Activated T-cell treated with anti-CD3 and anti-CD28 coated beads, Interleukin-2, amount 50 U/mL, for 4 hours (primary cell): ENCODE measurements at regions not wholly inside any gene's neighbourhood (a gene's known extent, or its start where the extent isn't known, plus 50 kb on each side); places are given as distances from the start of the nearest gene placed in this dataset.

ENCODE experiments used
- ATAC-seq, 2 donors: fragments of 200-7000 bp; cut with Tn5 transposase; one replicate each; pipeline ENCODE4 v1.10.0; 2021
- DNase-seq: peaks from one replicate; pipeline ENCODE4 v3.0.0-alpha.2; 2020
- H3K27me3 Mint-ChIP-seq: one replicate; pipeline ENCODE4 v1.8.0; 2021; ENCODE audit warnings: low read depth, mixed read lengths
- H3K36me3 Mint-ChIP-seq: one replicate; pipeline ENCODE4 v1.8.0; 2022; ENCODE audit warnings: mixed read lengths; ENCODE audit not compliant: insufficient read depth
- H3K4me1 Mint-ChIP-seq: one replicate; pipeline ENCODE4 v1.8.0; 2021; ENCODE audit warnings: low read depth, mixed read lengths
- H3K4me3 Mint-ChIP-seq: one replicate; pipeline ENCODE4 v1.8.0; 2021; ENCODE audit warnings: mild to moderate bottlenecking, moderate library complexity, mixed read lengths
- H3K9me3 Mint-ChIP-seq: one replicate; pipeline ENCODE4 v1.8.0; 2021; ENCODE audit warnings: mixed read lengths

- no peaks in the 10 kb centered on the region for H3K9me3 Mint-ChIP-seq
- no peak overlapping the region for H3K4me3 Mint-ChIP-seq
Observed at GRCh38 chr1:213387380-213388015, 336.5 kb downstream of the RPS6KC1 start.

GRCh38 chr1:213388199-213388598 lies 337.2 kb downstream of the RPS6KC1 start:
- DNase-seq = no peak
- Mint-ChIP-seq H3K4me3 (no peak overlapping the region), H3K9me3 (no peaks in the 10 kb centered on the region)

More at GRCh38 chr1:213387380-213388015, 336.5 kb downstream of the RPS6KC1 start:
- Mint-ChIP-seq H3K4me1 (no peaks in the 10 kb centered on the region), H3K36me3 (no peaks in the 10 kb centered on the region), H3K27me3 (no peaks in the 10 kb centered on the region)
- no peak for ATAC-seq
- no peak for DNase-seq

GRCh38 chr1:213389061-213389581 lies 338.1 kb downstream of the RPS6KC1 start:
- Mint-ChIP-seq H3K4me3 (no peak overlapping the region), H3K4me1 (no peaks in the 10 kb centered on the region), H3K9me3 (no peaks in the 10 kb centered on the region), H3K36me3 (no peaks in the 10 kb centered on the region), H3K27me3 (no peaks in the 10 kb centered on the region)
- no peak for ATAC-seq
- no peak for DNase-seq

More at GRCh38 chr1:213388199-213388598, 337.2 kb downstream of the RPS6KC1 start:
- no peaks in the 10 kb centered on the region for H3K36me3 Mint-ChIP-seq
- H3K27me3 Mint-ChIP-seq = no peaks in the 10 kb centered on the region
- no peaks in the 10 kb centered on the region for H3K4me1 Mint-ChIP-seq
- ATAC-seq = no peak

- no peak overlapping the region for H3K4me3 Mint-ChIP-seq
- no peaks in the 10 kb centered on the region for H3K9me3 Mint-ChIP-seq
- no peak for ATAC-seq
Observed at GRCh38 chr1:213391445-213391844, 340.4 kb downstream of the RPS6KC1 start.

GRCh38 chr1:213393860-213394259 lies 342.8 kb downstream of the RPS6KC1 start:
- H3K27me3 Mint-ChIP-seq = no peaks in the 10 kb centered on the region
- H3K36me3 Mint-ChIP-seq = no peaks in the 10 kb centered on the region
- ATAC-seq (no peak), DNase-seq (no peak)
- H3K4me1 Mint-ChIP-seq = no peaks in the 10 kb centered on the region
- no peak overlapping the region for H3K4me3 Mint-ChIP-seq
- H3K9me3 Mint-ChIP-seq = no peaks in the 10 kb centered on the region

More at GRCh38 chr1:213391445-213391844, 340.4 kb downstream of the RPS6KC1 start:
- Mint-ChIP-seq H3K27me3 (no peaks in the 10 kb centered on the region), H3K4me1 (no peaks in the 10 kb centered on the region), H3K36me3 (no peaks in the 10 kb centered on the region)
- no peak for DNase-seq

GRCh38 chr1:213394837-213395236 lies 343.8 kb downstream of the RPS6KC1 start:
- Mint-ChIP-seq H3K4me3 (no peak overlapping the region), H3K27me3 (no peaks in the 10 kb centered on the region), H3K36me3 (no peaks in the 10 kb centered on the region), H3K9me3 (no peaks in the 10 kb centered on the region), H3K4me1 (no peaks in the 10 kb centered on the region)
- ATAC-seq (no peak), DNase-seq (no peak)

- ATAC-seq = no peak
- DNase-seq = no peak
- no peaks in the 10 kb centered on the region for H3K4me1 Mint-ChIP-seq
- no peaks in the 10 kb centered on the region for H3K9me3 Mint-ChIP-seq
- H3K36me3 Mint-ChIP-seq = no peaks in the 10 kb centered on the region
- H3K27me3 Mint-ChIP-seq = no peaks in the 10 kb centered on the region
- no peak overlapping the region for H3K4me3 Mint-ChIP-seq
Observed at GRCh38 chr1:213397638-213398037, 346.6 kb downstream of the RPS6KC1 start.

- H3K9me3 Mint-ChIP-seq = no peaks in the 10 kb centered on the region
- DNase-seq = no peak
- no peaks in the 10 kb centered on the region for H3K27me3 Mint-ChIP-seq
- no peak for ATAC-seq
- H3K36me3 Mint-ChIP-seq = no peaks in the 10 kb centered on the region
- no peak overlapping the region for H3K4me3 Mint-ChIP-seq
- no peaks in the 10 kb centered on the region for H3K4me1 Mint-ChIP-seq
Observed at GRCh38 chr1:213399695-213400094, 348.7 kb downstream of the RPS6KC1 start.

- H3K4me3 Mint-ChIP-seq = no peak overlapping the region
- no peaks in the 10 kb centered on the region for H3K4me1 Mint-ChIP-seq
- DNase-seq (no peak), ATAC-seq (no peak)
- no peaks in the 10 kb centered on the region for H3K9me3 Mint-ChIP-seq
- H3K27me3 Mint-ChIP-seq = peaks cover 3% of the 10 kb centered on the region
- no peaks in the 10 kb centered on the region for H3K36me3 Mint-ChIP-seq
Observed at GRCh38 chr1:213409208-213409631, 358.2 kb downstream of the RPS6KC1 start.

GRCh38 chr1:213409971-213410370 lies 358.9 kb downstream of the RPS6KC1 start:
- Mint-ChIP-seq H3K4me3 (no peak overlapping the region), H3K36me3 (no peaks in the 10 kb centered on the region), H3K9me3 (no peaks in the 10 kb centered on the region), H3K27me3 (peaks cover 3% of the 10 kb centered on the region), H3K4me1 (no peaks in the 10 kb centered on the region)
- DNase-seq (no peak), ATAC-seq (no peak)

GRCh38 chr1:213414346-213414745 lies 363.3 kb downstream of the RPS6KC1 start:
- Mint-ChIP-seq H3K36me3 (no peaks in the 10 kb centered on the region), H3K4me3 (no peak overlapping the region), H3K9me3 (no peaks in the 10 kb centered on the region), H3K4me1 (no peaks in the 10 kb centered on the region), H3K27me3 (peaks cover 3% of the 10 kb centered on the region)
- DNase-seq = no peak
- ATAC-seq = no peak

- Mint-ChIP-seq H3K4me1 (no peaks in the 10 kb centered on the region), H3K36me3 (no peaks in the 10 kb centered on the region), H3K9me3 (no peaks in the 10 kb centered on the region), H3K4me3 (no peak overlapping the region), H3K27me3 (peaks cover 3% of the 10 kb centered on the region)
- ATAC-seq (no peak), DNase-seq (no peak)
Observed at GRCh38 chr1:213414911-213415310, 363.9 kb downstream of the RPS6KC1 start.

GRCh38 chr1:213415691-213416380 lies 364.8 kb downstream of the RPS6KC1 start:
- H3K9me3 Mint-ChIP-seq = no peaks in the 10 kb centered on the region
- H3K4me3 Mint-ChIP-seq = no peak overlapping the region

GRCh38 chr1:213416461-213417224 lies 365.6 kb downstream of the RPS6KC1 start:
- Mint-ChIP-seq H3K4me3 (no peak overlapping the region), H3K36me3 (no peaks in the 10 kb centered on the region), H3K4me1 (no peaks in the 10 kb centered on the region), H3K9me3 (no peaks in the 10 kb centered on the region), H3K27me3 (peaks cover 3% of the 10 kb centered on the region)
- ATAC-seq (no peak), DNase-seq (no peak)

More at GRCh38 chr1:213415691-213416380, 364.8 kb downstream of the RPS6KC1 start:
- ATAC-seq (no peak), DNase-seq (no peak)
- H3K36me3 Mint-ChIP-seq = no peaks in the 10 kb centered on the region
- H3K4me1 Mint-ChIP-seq = no peaks in the 10 kb centered on the region
- peaks cover 3% of the 10 kb centered on the region for H3K27me3 Mint-ChIP-seq
